PC-9 (cell line): ENCODE measurements at regions not wholly inside any gene's neighbourhood (a gene's known extent, or its start where the extent isn't known, plus 50 kb on each side); places are given as distances from the start of the nearest gene placed in this dataset.

ENCODE experiments used
- EZH2 ChIP-seq: fragments of 200-600 bp; sonication (generic); IDR thresholded peaks from 2 replicates; pipeline ENCODE4 v1.8.0; 2017; ENCODE audit warnings: antibody characterized with exemption, low read depth
- TF ChIP-seq, protein P1 (sequence below): fragments of 200-600 bp; sonication (generic); conservative IDR thresholded peaks from 2 replicates; pipeline ENCODE4 v1.6.1; 2017; ENCODE audit warnings: mixed run types, antibody characterized with exemption, mild to moderate bottlenecking, moderate library complexity

GRCh38 chr9:108761655-108762347 is 94.0 kb downstream of the ACTL7B start:
- TF ChIP-seq, protein P1, sequence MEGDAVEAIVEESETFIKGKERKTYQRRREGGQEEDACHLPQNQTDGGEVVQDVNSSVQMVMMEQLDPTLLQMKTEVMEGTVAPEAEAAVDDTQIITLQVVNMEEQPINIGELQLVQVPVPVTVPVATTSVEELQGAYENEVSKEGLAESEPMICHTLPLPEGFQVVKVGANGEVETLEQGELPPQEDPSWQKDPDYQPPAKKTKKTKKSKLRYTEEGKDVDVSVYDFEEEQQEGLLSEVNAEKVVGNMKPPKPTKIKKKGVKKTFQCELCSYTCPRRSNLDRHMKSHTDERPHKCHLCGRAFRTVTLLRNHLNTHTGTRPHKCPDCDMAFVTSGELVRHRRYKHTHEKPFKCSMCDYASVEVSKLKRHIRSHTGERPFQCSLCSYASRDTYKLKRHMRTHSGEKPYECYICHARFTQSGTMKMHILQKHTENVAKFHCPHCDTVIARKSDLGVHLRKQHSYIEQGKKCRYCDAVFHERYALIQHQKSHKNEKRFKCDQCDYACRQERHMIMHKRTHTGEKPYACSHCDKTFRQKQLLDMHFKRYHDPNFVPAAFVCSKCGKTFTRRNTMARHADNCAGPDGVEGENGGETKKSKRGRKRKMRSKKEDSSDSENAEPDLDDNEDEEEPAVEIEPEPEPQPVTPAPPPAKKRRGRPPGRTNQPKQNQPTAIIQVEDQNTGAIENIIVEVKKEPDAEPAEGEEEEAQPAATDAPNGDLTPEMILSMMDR = peak; percentile 92
- no peak for TF ChIP-seq EZH2
